HFFc6 (cell line): ENCODE measurements at regions not wholly inside any gene's neighbourhood (a gene's known extent, or its start where the extent isn't known, plus 50 kb on each side); places are given as distances from the start of the nearest gene placed in this dataset.
A peak's percentile ranks its signal among the peaks of the same experiment; 100 is the strongest.

Source experiments
- DNase-seq: peaks from one replicate; pipeline ENCODE4 v3.0.0-alpha.2; 2018
- H3K27ac Mint-ChIP-seq: 2 replicates; pipeline ENCODE4 v1.8.0; 2020; ENCODE audit warnings: mild to moderate bottlenecking, mixed read lengths
- H3K27me3 Mint-ChIP-seq: 2 replicates; pipeline ENCODE4 v1.8.0; 2021; ENCODE audit warnings: mild to moderate bottlenecking, moderate library complexity, mixed read lengths; ENCODE audit not compliant: insufficient read depth
- H3K36me3 Mint-ChIP-seq: 2 replicates; pipeline ENCODE4 v1.8.0; 2021; ENCODE audit warnings: low read depth, mixed read lengths
- H3K4me1 Mint-ChIP-seq: 2 replicates; pipeline ENCODE4 v1.8.0; 2020; ENCODE audit warnings: low read depth, mixed read lengths
- H3K4me3 Mint-ChIP-seq: 2 replicates; pipeline ENCODE4 v1.8.0; 2020; ENCODE audit warnings: mild to moderate bottlenecking, moderate library complexity, mixed read lengths
- H3K9me3 Mint-ChIP-seq: 2 replicates; pipeline ENCODE4 v1.8.0; 2020; ENCODE audit warnings: mild to moderate bottlenecking, mixed read lengths
- CTCF ChIP-seq: fragments of 200-600 bp; sonication (generic); IDR thresholded peaks from 2 replicates; pipeline ENCODE4 v1.5.0; 2021; ENCODE audit warnings: antibody characterized with exemption, mild to moderate bottlenecking

- Mint-ChIP-seq H3K36me3 (no peaks in the 10 kb centered on the region), H3K9me3 (no peaks in the 10 kb centered on the region), H3K4me1 (peaks cover 28% of the 10 kb centered on the region), H3K4me3 (no peak overlapping the region), H3K27me3 (peaks cover 2% of the 10 kb centered on the region), H3K27ac (no peak overlapping the region)
- DNase-seq = no peak
- no peak for TF ChIP-seq CTCF
These were observed 106.5 kb downstream of the KLF13 start for GRCh38 chr15:31433091-31433490.

- no peak for DNase-seq
- no peak for TF ChIP-seq CTCF
- H3K4me3 Mint-ChIP-seq = peak overlapping the region; percentile 87; the same call in 1 of the 2 replicates
These were observed 106.9 kb downstream of the KLF13 start for GRCh38 chr15:31433574-31433973.

GRCh38 chr15:31434275-31434587, 107.6 kb downstream of the KLF13 start:
- peaks cover under 1% of the 10 kb centered on the region; the same call in 1 of the 2 replicates for H3K27me3 Mint-ChIP-seq
- H3K4me3 Mint-ChIP-seq = peak overlapping the region; percentile 87
- no peak for TF ChIP-seq CTCF
- DNase-seq = no peak
- peak overlapping the region; percentile 98 for H3K27ac Mint-ChIP-seq
- H3K9me3 Mint-ChIP-seq = no peaks in the 10 kb centered on the region
- H3K4me1 Mint-ChIP-seq = peaks cover 28% of the 10 kb centered on the region
- H3K36me3 Mint-ChIP-seq = no peaks in the 10 kb centered on the region

More at GRCh38 chr15:31433574-31433973, 106.9 kb downstream of the KLF13 start:
- Mint-ChIP-seq H3K27ac (peak overlapping the region; percentile 98), H3K36me3 (no peaks in the 10 kb centered on the region), H3K27me3 (peaks cover 2% of the 10 kb centered on the region), H3K9me3 (no peaks in the 10 kb centered on the region), H3K4me1 (peaks cover 28% of the 10 kb centered on the region)

GRCh38 chr15:31434588-31435260, 108.1 kb downstream of the KLF13 start:
- H3K4me1 Mint-ChIP-seq = peaks cover 28% of the 10 kb centered on the region
- H3K27ac Mint-ChIP-seq = peak overlapping the region; percentile 98
- H3K36me3 Mint-ChIP-seq = no peaks in the 10 kb centered on the region
- H3K4me3 Mint-ChIP-seq = peak overlapping the region; percentile 87
- no peaks in the 10 kb centered on the region for H3K9me3 Mint-ChIP-seq
- peak; percentile 83 for DNase-seq
- TF ChIP-seq CTCF = no peak
- no peaks in the 10 kb centered on the region; the same call in 1 of the 2 replicates for H3K27me3 Mint-ChIP-seq

- H3K36me3 Mint-ChIP-seq = no peaks in the 10 kb centered on the region
- H3K4me3 Mint-ChIP-seq = peak overlapping the region; percentile 87
- H3K27me3 Mint-ChIP-seq = no peaks in the 10 kb centered on the region; the same call in 1 of the 2 replicates
- peak; percentile 78 for TF ChIP-seq CTCF
- H3K27ac Mint-ChIP-seq = peak overlapping the region; percentile 98
- peak; percentile 48 for DNase-seq
- H3K9me3 Mint-ChIP-seq = no peaks in the 10 kb centered on the region
- peaks cover 28% of the 10 kb centered on the region for H3K4me1 Mint-ChIP-seq
These were observed 108.8 kb downstream of the KLF13 start for GRCh38 chr15:31435261-31435911.
